Stimulated activated CD4-positive, alpha-beta T cell treated with anti-CD3 and anti-CD28 coated beads, Interleukin-1b, Interleukin-23, amount 100 ng/mL, for 4 hours (primary cell): ENCODE measurements at regions not wholly inside any gene's neighbourhood (a gene's known extent, or its start where the extent isn't known, plus 50 kb on each side); places are given as distances from the start of the nearest gene placed in this dataset.
"Not testable (repeated sequence)": the region's sequence is repeated elsewhere in the genome, so short reads cannot be mapped to it uniquely, and the experiment has no call there.

Source experiments
- DNase-seq, 2 donors: peaks; one replicate each; pipeline ENCODE4 v3.0.0-alpha.2; 2020; ENCODE audit warnings: low read depth in 2 of 2

DNA sequence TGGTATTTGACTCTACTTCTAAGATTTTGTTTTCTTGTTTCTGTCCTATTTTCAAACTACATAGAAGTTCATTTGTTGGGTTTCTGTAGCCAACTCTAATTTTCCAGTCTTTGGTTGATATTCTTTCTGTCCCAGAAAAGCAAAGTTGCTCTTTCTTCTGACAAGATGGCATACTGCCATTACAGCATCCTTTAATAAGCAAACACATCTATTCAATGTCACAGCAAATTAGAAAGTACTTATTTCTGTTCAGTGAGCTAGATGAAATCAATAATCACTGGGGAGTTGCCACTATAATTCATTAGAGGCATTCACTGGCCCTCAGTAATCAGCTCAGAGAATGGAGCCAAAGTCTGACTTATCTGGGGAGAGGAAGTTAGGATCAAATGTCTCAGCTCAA is 1258.0 kb upstream of the IGFBP7 start:
- DNase-seq: no peak

DNA sequence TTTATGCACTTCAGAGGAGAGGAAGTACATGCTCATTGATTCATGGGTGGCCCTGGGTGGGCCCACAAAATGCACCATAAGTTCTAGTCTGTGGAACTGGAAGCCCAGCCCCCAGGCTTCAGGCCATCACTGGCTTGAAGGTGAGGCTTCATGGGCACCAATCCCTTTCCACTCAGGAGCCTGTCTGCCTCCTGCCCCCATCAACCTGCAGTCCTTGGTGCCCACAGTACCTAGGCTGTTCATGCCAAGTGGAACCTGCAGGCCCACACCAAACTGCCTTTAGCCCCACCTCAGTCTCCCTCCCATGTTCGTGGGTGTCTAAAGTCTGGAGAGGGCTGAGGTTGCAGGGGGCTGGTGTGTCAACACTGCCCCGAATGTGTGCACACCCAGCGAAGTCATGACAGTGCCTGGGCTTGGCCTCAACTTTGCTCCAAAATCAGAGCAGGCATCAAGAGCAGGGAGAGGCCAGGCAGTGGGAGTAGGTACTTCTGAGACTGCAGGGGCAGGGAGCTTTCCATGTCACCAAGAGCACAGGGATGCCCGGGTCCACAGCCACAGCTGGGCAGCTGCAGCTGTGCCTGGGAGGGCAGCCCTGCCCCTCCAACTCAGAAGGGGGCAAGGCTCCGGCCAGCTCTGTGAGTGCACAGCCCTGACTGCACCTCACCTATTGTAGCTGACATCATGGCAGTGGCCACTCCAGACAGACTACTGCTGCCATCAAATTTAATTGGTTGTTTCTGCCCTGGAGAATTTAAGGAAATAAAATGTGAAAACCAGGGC is 1250.4 kb upstream of the IGFBP7 start:
- no peak for DNase-seq

DNA sequence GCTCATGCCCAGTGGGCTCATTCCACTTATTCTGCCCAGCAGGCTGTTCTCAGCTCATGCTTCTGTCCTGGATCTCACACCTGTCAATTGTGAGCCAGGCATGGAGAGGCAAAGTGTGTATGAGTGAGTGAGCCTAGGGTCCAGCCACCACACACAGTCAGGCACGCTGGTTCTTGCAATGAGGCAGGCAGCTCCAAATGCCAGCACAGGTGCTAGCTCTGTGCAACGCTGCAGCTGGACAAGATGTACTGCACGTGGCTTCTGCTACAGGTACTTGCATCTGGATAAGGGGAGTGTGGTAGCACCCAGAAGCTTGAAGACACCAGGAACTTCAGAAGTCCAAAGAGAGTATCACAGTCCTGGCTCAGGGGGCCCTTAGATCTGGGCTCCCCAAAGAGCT is 1249.4 kb upstream of the IGFBP7 start:
- no peak for DNase-seq

DNA sequence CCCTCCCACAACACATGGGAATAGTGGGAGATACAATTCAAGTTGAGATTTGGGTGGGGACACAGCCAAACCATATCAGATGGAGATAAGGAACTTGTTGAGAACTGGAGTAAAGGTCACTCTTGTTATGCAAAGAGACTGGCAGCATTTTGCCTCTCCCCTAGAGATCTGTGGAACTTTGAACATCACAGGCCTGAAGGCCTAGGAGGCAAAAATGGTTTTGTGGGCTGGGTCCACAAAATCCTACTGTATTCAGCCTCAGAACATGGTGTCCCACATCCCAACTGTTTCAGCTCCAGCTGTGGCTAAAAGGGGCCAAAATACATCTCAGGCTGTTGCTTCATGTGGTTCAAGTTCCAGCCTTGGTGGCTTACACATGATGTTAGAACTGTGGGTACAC is 1247.8 kb upstream of the IGFBP7 start:
- DNase-seq: no peak

DNA sequence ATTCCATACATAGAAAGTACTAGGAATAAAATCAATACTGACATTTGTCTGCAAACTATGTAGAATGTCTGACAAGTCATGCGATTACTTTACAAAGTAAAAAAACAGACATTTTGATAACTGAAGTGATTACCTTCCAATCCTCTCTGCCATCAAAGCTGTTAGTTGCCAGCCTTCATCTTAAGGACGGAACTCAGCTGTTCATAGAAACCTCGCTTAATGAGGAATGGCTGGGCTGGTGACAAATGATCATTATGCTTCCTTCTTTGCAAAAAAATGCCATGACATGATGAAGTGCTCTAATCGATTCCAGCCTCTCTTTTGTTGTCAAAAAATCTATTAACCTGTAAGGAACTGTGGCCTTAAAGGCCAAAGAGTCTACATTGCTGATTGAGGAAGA is 1214.9 kb upstream of the IGFBP7 start:
- DNase-seq: no peak

DNA sequence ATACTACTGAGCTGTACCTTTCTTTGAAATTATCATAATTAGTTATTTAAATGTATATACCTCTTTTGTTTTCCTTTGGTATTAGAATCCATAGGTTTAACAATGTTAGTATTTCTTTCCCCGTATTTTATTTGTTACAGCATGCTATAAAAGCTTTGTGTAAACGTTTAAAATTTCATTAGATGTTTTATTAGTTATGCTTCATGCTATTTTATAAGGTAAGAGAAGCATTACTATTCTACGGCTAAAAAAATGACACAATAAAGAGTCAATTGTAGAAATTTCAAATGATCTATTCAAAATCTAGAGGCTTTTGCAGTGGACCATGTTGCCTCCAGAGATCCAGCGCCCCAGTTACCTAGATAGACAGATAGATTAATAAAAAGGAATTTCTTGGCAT is 1203.3 kb upstream of the IGFBP7 start:
- DNase-seq: no peak

DNA sequence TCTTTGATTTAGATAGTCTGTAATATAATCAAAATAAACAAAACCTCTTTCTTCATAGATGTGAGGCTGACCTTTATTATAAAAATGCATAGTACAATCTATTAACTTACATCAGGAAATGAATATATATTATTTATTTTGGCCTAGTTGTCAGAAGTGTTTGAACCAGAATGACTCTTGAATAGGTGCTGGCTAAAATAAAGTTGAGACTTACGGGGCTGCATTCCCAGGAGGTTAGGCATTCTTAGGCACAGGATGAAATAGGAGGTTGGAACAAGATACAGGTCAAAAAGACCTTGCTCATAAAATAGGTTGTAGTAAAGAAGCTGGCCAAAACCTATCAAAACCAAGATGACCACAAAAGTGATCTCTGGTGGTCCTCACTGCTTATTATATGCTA is 1193.3 kb upstream of the IGFBP7 start:
- no peak for DNase-seq

DNA sequence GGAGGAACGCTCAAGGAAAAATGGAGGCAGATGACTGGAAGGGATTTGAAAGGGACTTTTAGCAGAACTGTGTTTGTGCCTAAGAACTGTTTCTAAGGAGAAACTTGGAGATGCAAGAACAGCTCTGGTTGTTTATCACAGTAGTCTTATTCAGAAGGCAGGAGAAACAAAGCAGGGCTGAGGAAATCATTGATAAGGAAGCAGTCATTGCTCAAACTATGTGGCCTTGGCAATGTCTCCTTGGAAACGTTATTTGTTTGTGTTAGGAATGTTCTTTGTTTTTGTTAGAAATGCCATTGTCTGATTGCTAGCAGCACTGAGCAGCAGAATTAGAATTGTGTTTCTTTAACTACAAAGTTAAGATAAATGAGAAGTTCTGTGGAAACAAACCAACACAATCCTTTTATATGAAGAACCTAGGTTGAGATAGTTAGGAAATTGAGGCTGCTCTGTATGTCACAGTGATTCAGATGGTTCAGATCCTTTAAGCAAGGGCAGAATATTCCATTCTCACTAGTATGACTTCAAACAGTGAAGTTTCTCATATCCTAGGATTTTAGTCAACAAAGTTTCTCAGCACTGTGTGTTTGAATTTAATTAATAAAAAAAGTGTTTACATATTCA is 1191.3 kb upstream of the IGFBP7 start:
- no peak for DNase-seq

DNA sequence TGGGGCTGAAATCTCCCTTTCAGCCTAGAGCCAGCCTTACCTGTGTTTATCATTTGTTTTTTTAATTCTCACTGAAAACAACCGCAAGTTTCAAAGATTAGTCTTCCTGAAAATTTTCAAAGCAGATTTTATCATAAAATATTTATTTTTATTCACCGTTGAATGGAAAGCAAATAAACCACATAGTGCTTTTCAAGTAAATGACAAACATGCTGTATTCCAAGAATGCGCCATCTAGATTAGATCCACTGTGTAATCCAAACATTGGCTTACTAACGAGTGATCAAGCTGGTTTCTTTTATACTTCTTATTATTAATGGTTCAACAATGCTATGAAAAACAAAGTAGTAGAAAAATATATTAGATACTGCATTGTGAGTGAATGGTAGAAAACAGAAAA is 1176.2 kb upstream of the IGFBP7 start:
- no peak for DNase-seq

DNA sequence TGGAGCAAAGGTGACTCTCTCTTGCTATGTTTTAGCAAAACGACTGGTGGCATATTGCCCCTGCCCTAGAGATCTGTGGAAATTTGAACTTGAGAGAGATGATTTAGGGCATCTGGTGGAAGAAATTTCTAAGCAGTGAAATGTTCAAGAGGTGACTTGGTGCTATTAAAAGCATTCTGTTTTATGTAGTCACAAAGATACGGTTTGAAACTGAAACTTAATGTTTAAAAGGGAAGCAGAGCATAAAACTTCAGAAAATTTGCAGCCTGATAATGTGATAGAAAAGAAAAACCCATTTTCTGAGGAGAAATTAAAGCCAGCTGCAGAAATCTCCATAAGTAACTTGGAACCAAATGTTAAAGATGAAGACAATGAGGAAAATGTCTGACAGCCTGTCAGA is 1170.7 kb upstream of the IGFBP7 start:
- DNase-seq: not testable (repeated sequence)

DNA sequence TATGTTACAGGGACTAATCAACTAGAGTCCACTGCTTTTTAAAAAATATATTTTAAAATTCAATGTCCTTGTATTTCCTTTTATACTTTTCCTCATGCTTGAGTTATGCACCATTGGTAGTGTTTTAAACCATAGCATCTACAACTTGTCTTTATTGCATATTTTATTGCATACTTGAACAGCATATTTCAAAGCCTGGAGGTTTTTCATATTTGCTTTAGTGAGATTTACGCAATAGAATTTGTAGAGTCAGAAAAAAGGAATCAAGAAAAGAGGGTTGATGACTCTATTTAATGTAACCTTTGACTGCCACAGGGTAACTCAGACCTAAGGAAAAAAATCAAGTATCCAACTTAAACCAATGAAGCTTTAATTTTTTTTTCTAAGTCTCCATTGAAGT is 1165.7 kb upstream of the IGFBP7 start:
- no peak for DNase-seq

DNA sequence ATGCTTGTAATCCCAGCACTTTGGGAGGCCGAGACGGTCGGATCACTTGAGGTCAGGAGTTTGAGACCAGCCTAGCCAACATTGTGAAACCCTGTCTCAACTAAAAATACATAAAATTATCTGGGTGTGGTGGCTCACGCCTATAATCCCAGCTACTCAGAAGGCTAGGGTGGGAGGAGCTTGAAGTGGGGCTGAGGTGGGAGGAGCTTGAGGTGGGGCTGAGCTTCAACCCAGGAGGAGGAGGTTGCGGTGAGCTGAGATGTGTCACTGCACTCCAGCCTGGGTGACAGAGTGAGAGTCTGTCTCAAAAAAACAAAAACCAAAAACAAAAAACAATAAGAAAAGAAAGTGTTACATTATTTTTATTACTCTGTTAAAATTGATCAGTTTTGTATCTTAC is 1164.4 kb upstream of the IGFBP7 start:
- DNase-seq: no peak

DNA sequence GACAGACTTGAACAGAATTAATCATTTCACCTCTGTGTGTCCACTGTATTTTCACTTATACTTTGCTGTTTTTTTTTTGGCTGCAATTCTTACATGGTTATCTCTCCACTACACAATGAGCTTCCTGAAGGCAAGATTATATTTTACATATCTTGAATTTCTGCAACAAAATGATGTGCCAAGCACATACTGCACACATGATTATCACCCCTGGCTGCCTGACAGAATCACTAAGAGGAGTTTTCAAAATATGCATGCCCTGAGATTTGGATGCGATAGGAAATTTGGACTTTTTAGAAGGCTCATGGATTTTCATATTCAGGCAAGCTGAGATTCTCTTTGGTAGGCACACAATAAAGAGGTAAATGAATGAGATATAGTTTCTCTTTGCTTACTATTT is 1162.1 kb upstream of the IGFBP7 start:
- DNase-seq: no peak

DNA sequence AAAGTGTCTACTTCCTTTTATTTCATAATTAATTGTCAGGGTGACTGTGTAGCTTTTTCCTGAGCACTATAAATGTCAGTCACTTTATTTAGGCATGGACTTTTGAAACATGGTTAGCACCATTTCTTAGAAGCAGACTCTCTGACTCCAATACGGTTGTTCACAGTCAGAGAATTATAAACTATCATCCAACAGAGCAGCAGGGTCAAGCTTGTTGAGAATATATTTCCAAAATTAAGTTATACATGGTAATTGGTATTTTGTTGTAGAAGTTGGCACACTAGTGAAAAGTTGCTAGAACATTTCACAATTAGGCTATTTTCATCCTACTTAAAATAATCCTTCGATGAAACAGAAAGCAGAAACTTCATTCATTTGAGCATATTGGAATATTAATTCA is 1155.5 kb upstream of the IGFBP7 start:
- DNase-seq: no peak

DNA sequence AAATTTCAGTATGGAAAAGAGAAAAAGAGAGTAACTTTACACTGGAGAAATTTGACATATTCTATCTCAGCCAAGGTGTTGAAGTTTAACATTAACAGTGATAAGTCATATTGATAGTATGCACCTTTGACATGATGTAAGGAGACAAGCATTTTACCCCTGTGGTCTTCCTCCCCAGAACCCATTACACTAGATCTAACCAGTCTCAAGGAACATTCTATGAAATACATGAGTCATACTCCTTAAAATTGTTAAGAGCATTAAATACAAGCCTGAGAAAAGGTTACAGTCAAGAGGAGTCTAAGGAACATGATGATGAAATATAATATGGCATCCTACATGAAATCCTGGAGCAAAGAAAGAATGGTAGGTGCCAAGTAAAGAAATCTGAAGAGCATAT is 1151.3 kb upstream of the IGFBP7 start:
- no peak for DNase-seq

DNA sequence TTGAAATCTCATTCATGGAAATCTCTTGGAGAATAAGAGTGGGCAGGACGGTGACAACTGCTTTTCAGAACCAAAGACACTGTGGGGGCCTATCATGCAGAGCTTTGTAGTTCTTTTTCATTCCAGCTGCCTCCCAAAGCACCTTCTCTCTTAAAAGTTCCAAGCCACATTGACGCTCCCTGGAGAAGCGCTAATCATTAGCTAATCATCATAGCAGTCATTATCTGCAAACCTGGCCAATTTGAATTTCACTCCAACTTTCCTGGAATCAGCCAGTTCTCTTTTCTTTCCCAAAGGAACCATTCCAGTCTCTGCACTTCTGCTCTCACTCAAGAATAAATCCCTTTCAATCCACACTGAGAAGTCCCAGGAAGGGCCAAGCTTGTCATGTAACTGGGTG is 1144.1 kb upstream of the IGFBP7 start:
- no peak for DNase-seq

DNA sequence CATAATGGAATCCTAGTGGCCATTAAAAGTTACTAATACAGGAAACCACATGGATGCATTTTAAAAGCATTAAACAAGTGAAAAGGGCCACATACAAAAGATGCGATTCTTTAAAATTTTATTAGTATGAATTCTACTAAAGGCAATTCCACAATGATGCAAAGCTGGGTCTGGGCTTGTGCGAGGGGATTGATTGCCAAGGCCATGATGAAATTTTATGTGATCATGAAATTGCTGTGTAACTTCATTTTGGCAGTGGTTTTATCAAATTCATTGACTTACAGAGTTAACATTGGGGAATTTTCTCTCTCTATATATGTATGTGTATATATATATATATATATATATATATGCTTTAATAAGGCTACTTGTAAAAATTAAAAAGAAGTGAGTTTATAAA is 1142.5 kb upstream of the IGFBP7 start:
- DNase-seq: no peak

DNA sequence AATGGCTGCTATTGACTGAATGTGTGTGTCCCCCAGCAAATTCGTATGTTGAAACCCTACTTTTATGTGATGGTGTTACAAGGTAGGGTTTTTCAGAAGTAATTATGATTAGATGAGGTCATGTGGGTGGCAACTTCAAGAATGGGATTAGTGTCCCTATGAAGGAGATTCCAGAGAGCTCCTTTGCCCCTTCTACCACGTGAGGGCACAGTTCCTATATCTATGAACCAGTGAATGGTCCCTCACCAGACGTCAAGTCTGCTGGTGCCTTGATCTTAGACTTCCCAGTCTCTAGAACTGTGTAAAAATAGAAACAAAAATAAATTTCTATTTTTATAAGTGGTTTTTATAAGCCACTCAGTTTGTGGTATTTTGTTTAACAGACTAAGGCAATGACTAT is 1137.6 kb upstream of the IGFBP7 start:
- DNase-seq: no peak

DNA sequence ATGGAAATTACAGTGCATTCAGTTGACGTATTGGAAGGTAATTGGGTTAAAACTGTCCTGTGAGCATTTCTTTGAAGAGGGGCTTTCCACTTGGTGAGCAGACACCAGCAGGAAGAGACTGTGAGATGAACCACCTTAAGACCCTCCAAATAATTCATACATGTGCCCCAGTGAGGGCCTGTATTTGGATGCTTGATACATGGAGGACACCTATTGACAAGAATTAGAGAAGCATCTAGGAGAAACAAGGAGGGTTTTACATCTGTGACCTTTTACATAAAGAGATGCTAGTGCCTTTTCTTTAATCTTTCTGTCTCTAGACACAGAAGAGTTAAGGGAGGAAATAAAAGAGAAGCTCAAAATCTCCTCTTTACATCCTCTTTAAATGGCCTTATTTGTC is 1115.3 kb upstream of the IGFBP7 start:
- DNase-seq: no peak

DNA sequence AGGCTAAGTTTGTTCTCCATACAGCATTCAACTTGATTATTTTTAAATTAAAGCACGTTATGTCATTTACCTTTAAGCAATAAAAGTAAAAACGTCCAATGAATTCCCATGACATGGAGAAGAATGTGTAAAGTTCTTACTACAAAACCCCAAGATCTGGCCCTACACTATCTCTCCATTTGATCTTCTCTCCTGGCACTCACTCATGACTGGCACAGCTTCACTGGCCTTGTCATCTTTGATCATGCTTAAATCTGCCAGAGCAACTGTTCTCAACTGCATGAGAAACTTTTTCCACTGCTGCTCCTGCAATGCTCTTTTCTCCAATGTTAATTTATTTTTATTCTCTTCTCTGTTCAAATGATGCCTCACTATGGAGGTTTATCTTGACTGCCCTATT is 1109.0 kb upstream of the IGFBP7 start:
- no peak for DNase-seq

DNA sequence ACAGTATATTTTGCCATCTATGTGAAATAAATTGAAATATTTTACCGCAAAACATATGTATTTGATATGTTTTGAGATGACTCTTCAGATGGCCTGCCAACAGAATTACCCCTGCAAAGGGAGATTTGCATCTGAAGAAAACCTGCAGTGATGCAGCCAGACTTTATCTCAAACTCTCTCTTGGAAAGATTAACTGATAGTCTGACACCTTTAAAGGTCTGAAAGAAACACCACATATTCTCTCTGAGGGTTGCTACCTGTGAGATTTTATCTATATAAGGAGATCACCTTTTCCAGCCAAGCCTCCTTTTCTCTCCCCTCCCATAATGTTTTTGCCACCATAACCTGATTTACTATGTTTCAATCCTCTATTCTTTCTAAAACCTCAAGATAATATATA is 1106.3 kb upstream of the IGFBP7 start:
- DNase-seq: no peak

DNA sequence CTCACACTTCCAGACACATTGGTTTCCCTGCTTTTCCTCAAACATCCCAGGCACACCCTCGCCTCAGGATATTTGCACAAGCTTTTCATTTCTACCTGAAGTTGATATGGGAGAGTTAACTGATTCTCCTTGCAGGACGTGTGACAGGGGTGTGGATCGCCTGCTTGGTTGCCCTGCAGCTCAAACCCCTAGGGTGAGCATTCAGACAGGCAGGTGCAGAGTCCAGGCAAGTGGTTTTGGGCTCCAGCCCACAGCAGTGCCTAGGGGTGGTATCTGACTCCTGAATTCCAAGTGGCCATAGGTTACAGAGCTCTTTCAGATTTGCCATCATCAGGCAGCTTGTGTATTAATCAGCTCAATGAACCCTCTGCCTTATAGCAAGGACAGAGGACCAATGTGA is 1104.2 kb upstream of the IGFBP7 start:
- DNase-seq: no peak

DNA sequence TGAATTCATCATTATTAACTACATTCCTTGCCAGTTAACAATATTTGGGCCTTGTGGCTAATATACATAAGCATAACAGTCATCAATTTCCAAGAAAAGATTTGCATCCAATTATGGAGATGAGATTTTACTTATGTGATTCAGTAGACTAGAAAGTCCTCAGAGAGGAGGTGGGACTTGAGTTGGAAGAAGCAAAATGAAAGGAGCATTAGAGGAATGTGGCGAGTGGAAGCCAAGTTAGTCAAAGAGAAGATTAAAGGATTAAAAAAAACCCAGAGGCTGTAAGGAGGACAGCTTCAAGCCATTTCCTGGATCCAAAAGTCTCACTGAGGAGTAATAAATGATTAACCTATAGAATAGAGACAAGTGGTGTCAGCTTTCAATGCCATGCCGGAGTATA is 1099.4 kb upstream of the IGFBP7 start:
- DNase-seq: no peak

DNA sequence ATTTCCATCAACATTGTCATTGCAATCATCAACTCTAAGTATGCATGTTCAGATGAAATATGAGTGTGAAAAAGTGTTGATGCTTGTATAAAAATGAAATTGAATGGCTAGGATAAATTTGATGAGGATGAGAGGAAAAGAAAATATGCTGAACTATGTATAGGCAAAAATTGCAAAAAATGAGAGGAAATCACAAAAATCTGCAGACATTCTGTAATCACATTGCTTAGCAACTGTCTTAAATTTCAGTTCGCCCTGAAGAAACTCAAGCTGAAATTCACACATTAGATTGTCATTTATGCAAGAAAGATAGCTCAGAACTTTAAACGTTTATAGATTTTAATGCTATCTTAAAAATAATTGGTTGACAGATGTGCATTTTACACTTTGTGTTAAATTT is 1098.8 kb upstream of the IGFBP7 start:
- no peak for DNase-seq
